ENCODE measurements at regions not wholly inside any gene's neighbourhood (a gene's known extent, or its start where the extent isn't known, plus 50 kb on each side); places are given as distances from the start of the nearest gene placed in this dataset.
A peak's percentile ranks its signal among the peaks of the same experiment; 100 is the strongest.

GRCh38 chr16:47880653-47881052 is 275.1 kb downstream of the ABCC12 start:
- H2BK5ac ChIP-seq (ENCODE audit: low read depth, low read length): no peak overlapping the region
- no peak overlapping the region for H3K9ac ChIP-seq (replicated peaks in 1 of 4; ENCODE audit: extremely low read depth in 1 of 4, low read depth in 3 of 4, low read length in 3 of 4)
- no peak overlapping the region for H3K23ac ChIP-seq (ENCODE audit: insufficient read length)
- FAIRE-seq (no peak), DNase-seq (ENCODE audit: low read depth in 1 of 2, low spot score in 2 of 2) (no peak)
- H2BK120ac ChIP-seq (replicated peaks; ENCODE audit: low read depth, low read length): no peak overlapping the region
- H4K8ac ChIP-seq (ENCODE audit: extremely low read depth, insufficient read depth, low read length): no peak overlapping the region
- ChIA-PET POLR2A (ENCODE audit: partially characterized antibody) (no interaction called here), CTCF (ENCODE audit: partially characterized antibody) (interaction anchor here (1.4 to 1.5 kb wide), 2 partner anchors 45 to 277 kb away, joined by 3 to 4 read pairs; no protein-coding TSS in a partner anchor)
- no peaks in the 10 kb centered on the region for H3K36me3 ChIP-seq (ENCODE audit: control insufficient read depth in 2 of 4, insufficient read depth in 4 of 4, low read length in 3 of 4)
- no peak overlapping the region for H3K4me2 ChIP-seq (ENCODE audit: insufficient read depth in 1 of 2, low read depth in 2 of 2, low read length in 2 of 2)
- peak overlapping the region; percentile 98; the same call in 1 of the 2 replicates for H2AK5ac ChIP-seq (ENCODE audit: low read depth, low read length)
- H3K4me1 ChIP-seq (replicated peaks in 1 of 4; ENCODE audit: control insufficient read depth in 3 of 4, insufficient read depth in 4 of 4, low read length in 3 of 4): no peaks in the 10 kb centered on the region; a peak in 2 of 7 replicates
- no peaks in the 10 kb centered on the region for H3K79me2 ChIP-seq (ENCODE audit: control insufficient read depth in 1 of 2, insufficient read depth in 2 of 2, low read length in 2 of 2)
- H4K91ac ChIP-seq (replicated peaks; ENCODE audit: insufficient read length, low read length): no peak overlapping the region
- H3K4ac ChIP-seq (replicated peaks; ENCODE audit: insufficient read length, low read depth, low read length): no peak overlapping the region
- no peak overlapping the region for H4K5ac ChIP-seq (ENCODE audit: insufficient read length, low read depth, low read length)
- H3K56ac ChIP-seq (replicated peaks; ENCODE audit: insufficient read length, low read depth, low read length): no peak overlapping the region
- no peaks in the 10 kb centered on the region for H4K20me1 ChIP-seq (replicated peaks in 1 of 2; ENCODE audit: control insufficient read depth in 1 of 2, insufficient read depth in 2 of 2, low read length in 2 of 2)
- H2BK20ac ChIP-seq (ENCODE audit: low read length): no peak overlapping the region
- no peak for TF ChIP-seq YY1 (IDR thresholded peaks at IDR 0.05; ENCODE audit: low read depth, low read length)
- H2AFZ ChIP-seq (ENCODE audit: low read length): no peak overlapping the region
- no peaks in the 10 kb centered on the region for H3K79me1 ChIP-seq (ENCODE audit: low read depth, low read length)
- WGBS, 2 experiments (ENCODE audit: extremely low coverage in 1 of 2, insufficient coverage in 1 of 2, insufficient read length in 1 of 2, insufficient replicate concordance in 2 of 2, low coverage in 1 of 2, low lambda C conversion rate in 2 of 2, missing lambda C conversion rate in 1 of 2): 92% methylated on average over 5 of the region's 5 CpGs; no CpG with 5 or more reads in 1 of the 2 experiments
- no peak overlapping the region for H3K14ac ChIP-seq (ENCODE audit: insufficient read length)
- H3K27me3 ChIP-seq (replicated peaks in 1 of 4; ENCODE audit: control insufficient read depth in 3 of 4, extremely low read depth in 1 of 4, insufficient read depth in 3 of 4, low read length in 3 of 4): no peaks in the 10 kb centered on the region
- H3K18ac ChIP-seq (ENCODE audit: extremely low read depth, low read length): no peak overlapping the region
- H2BK15ac ChIP-seq (ENCODE audit: low read length): no peak overlapping the region
- no peaks in the 10 kb centered on the region for H3K9me3 ChIP-seq (ENCODE audit: insufficient read depth in 2 of 2, low read depth in 1 of 2, low read length in 1 of 2)
- H3K27ac ChIP-seq (ENCODE audit: low read depth, low read length): no peak overlapping the region
- H2BK12ac ChIP-seq (ENCODE audit: low read depth, low read length): 0 out of 2 replicates have a peak overlapping the region, but pooled peaks have one; percentile 85
- H3K4me3 ChIP-seq (ENCODE audit: extremely low read depth in 1 of 4, insufficient read depth in 2 of 4, low read depth in 3 of 4, low read length in 4 of 4): no peak overlapping the region
- peaks cover 1% of the 10 kb centered on the region; the same call in 1 of the 2 replicates for H3K23me2 ChIP-seq (ENCODE audit: low read depth, low read length)
